Esophagus muscularis mucosa (tissue), 3 donors: ENCODE measurements at regions not wholly inside any gene's neighbourhood (a gene's known extent, or its start where the extent isn't known, plus 50 kb on each side); places are given as distances from the start of the nearest gene placed in this dataset.

Experiments used
- POLR2A ChIP-seq: fragments of 450-650 bp; IDR thresholded peaks from one replicate; pipeline ENCODE4 v1.6.1; 2017; ENCODE audit warnings: antibody characterized with exemption, moderate library complexity, mild to moderate bottlenecking, low read depth
- POLR2AphosphoS5 ChIP-seq, 2 donors: sonication (generic); formaldehyde crosslinking; IDR thresholded peaks; one replicate each; pipeline ENCODE4 v1.6.1; 2017; ENCODE audit warnings: antibody characterized with exemption in 2 of 2
- TF ChIP-seq, protein P1 (sequence below), 3 experiments: fragments of 200-600 bp in 2 of 3; fragments of 450-650 bp in 1 of 3; sonication (generic) in 2 of 3; IDR thresholded peaks; one replicate each; pipeline ENCODE4 v1.5.1; 2017 to 2019; ENCODE audit warnings: antibody characterized with exemption in 3 of 3, mild to moderate bottlenecking in 2 of 3, moderate library complexity in 1 of 3

DNA sequence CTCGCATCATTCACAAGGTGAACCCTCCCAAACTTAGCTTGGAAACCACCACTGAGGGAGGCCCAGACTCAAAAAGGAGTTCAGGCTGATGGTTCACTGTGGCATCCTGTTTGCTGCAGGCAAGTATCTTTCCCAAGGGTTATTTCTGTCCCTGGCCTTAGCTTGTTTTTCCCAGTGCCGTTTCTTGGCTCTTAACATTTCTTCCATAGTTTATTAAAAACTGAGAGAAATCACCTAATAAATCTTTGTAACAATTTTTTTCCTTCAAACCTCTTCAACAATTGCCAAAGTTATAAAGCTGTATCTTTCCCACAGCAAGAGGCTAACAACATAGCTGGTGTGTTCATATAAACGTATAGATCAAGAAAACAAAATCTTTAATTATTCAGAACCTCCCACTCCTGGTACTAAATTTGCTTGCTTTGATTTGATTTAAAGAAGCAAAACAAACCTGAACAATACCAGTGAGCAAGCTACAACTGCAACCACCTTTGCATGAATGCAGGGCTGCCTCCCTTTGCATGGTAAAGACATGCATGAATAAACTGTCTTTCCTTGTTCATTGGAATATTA, 234.9 kb upstream of the STT3B start:
- no peak for TF ChIP-seq POLR2A
- TF ChIP-seq, protein P1, sequence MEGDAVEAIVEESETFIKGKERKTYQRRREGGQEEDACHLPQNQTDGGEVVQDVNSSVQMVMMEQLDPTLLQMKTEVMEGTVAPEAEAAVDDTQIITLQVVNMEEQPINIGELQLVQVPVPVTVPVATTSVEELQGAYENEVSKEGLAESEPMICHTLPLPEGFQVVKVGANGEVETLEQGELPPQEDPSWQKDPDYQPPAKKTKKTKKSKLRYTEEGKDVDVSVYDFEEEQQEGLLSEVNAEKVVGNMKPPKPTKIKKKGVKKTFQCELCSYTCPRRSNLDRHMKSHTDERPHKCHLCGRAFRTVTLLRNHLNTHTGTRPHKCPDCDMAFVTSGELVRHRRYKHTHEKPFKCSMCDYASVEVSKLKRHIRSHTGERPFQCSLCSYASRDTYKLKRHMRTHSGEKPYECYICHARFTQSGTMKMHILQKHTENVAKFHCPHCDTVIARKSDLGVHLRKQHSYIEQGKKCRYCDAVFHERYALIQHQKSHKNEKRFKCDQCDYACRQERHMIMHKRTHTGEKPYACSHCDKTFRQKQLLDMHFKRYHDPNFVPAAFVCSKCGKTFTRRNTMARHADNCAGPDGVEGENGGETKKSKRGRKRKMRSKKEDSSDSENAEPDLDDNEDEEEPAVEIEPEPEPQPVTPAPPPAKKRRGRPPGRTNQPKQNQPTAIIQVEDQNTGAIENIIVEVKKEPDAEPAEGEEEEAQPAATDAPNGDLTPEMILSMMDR (IDR thresholded peaks at IDR 0.05), result no peak
- TF ChIP-seq POLR2AphosphoS5 (IDR thresholded peaks at IDR 0.05), result no peak
